IMR-90 (cell line): ENCODE measurements at regions not wholly inside any gene's neighbourhood (a gene's known extent, or its start where the extent isn't known, plus 50 kb on each side); places are given as distances from the start of the nearest gene placed in this dataset.

Experiments used
- ATAC-seq: fragments of 200-7000 bp; cut with Tn5 transposase; 2 replicates; pipeline ENCODE4 v1.9.1; 2020; ENCODE audit warnings: low read depth, mild to moderate bottlenecking, moderate library complexity
- BruUV-seq: library from RNA; stranded (reverse); fragments of 400-500 nt; replicated peaks from 2 replicates; lab custom pipeline; 2021; lab: Mats Ljungman, UMichigan
- CTCF ChIA-PET: fragments of 300-600 bp; formaldehyde crosslinking; extraction: SDS; loops from one replicate; lab custom pipeline; 2021; ENCODE audit warnings: antibody characterized with exemption; lab: Yijun Ruan, JAX
- POLR2A ChIA-PET: fragments of 300-600 bp; sonication (Branson Sonifier 250); formaldehyde crosslinking; loops from one replicate; lab custom pipeline; 2022; ENCODE audit warnings: antibody characterized with exemption; ENCODE audit not compliant: unreplicated experiment; lab: Charles Lee
- DNase-seq: peaks from one replicate; pipeline ENCODE4 v3.0.0; 2013
- H2AFZ ChIP-seq: replicated peaks from 2 replicates; pipeline ENCODE3; 2013; ENCODE audit warnings: low read length, mild to moderate bottlenecking; ENCODE audit not compliant: poor library complexity
- H2AK5ac ChIP-seq: 2 replicates; pipeline ENCODE4 v1.6.1; 2013; ENCODE audit warnings: low read depth, low read length, inconsistent platforms
- H2AK9ac ChIP-seq: replicated peaks from 2 replicates; pipeline ENCODE3; 2013; ENCODE audit warnings: mild to moderate bottlenecking, low read depth, low read length, moderate library complexity; ENCODE audit not compliant: poor library complexity
- H2BK120ac ChIP-seq: 2 replicates; pipeline ENCODE4 v1.6.1; 2013; ENCODE audit warnings: low read depth, low read length, inconsistent platforms
- H2BK15ac ChIP-seq: 3 replicates; pipeline ENCODE4 v1.6.1; 2013; ENCODE audit warnings: low read depth, low read length, inconsistent platforms
- H2BK20ac ChIP-seq: 2 replicates; pipeline ENCODE4 v1.6.1; 2013; ENCODE audit warnings: low read depth, mild to moderate bottlenecking, inconsistent platforms, low read length, moderate library complexity
- H2BK5ac ChIP-seq: 2 replicates; pipeline ENCODE4 v1.6.1; 2013; ENCODE audit warnings: mild to moderate bottlenecking, low read depth, low read length, inconsistent platforms; ENCODE audit not compliant: poor library complexity, severe bottlenecking
- H3K14ac ChIP-seq: replicated peaks from 2 replicates; pipeline ENCODE4 v1.6.1; 2013; ENCODE audit warnings: low read depth, low read length, inconsistent platforms
- H3K18ac ChIP-seq: 2 replicates; pipeline ENCODE4 v1.6.1; 2013; ENCODE audit warnings: low read depth, low read length, control low read depth
- H3K23ac ChIP-seq: 2 replicates; pipeline ENCODE4 v1.6.1; 2013; ENCODE audit warnings: low read depth, low read length, inconsistent platforms
- H3K27ac ChIP-seq: 2 replicates; pipeline ENCODE4 v1.5.1; 2013; ENCODE audit warnings: mild to moderate bottlenecking, control low read depth, low read length; ENCODE audit not compliant: insufficient read depth
- H3K27me3 ChIP-seq: 2 replicates; pipeline ENCODE4 v1.6.1; 2013; ENCODE audit warnings: low read length; ENCODE audit not compliant: control insufficient read depth, insufficient read depth
- H3K36me3 ChIP-seq: 2 replicates; pipeline ENCODE4 v1.6.1; 2013; ENCODE audit warnings: low read length, mixed read lengths; ENCODE audit not compliant: control insufficient read depth, insufficient read depth
- H3K4ac ChIP-seq: 2 replicates; pipeline ENCODE4 v1.6.1; 2013; ENCODE audit warnings: low read depth, low read length, inconsistent platforms
- H3K4me1 ChIP-seq: 2 replicates; pipeline ENCODE4 v1.6.1; 2013; ENCODE audit warnings: low read length, mixed read lengths; ENCODE audit not compliant: control insufficient read depth, insufficient read depth
- H3K4me2 ChIP-seq: 2 replicates; pipeline ENCODE4 v1.6.1; 2013; ENCODE audit warnings: low read depth, mild to moderate bottlenecking, control low read depth, low read length, moderate library complexity
- H3K4me3 ChIP-seq: 2 replicates; pipeline ENCODE4 v1.5.1; 2013; ENCODE audit warnings: low read depth, mild to moderate bottlenecking, control low read depth, low read length, moderate library complexity; ENCODE audit not compliant: insufficient read depth
- H3K56ac ChIP-seq: 2 replicates; pipeline ENCODE4 v1.6.1; 2013; ENCODE audit warnings: low read length, inconsistent platforms; ENCODE audit not compliant: insufficient read depth; ENCODE audit errors: extremely low read depth
- H3K79me1 ChIP-seq, 2 experiments: 2 replicates each; pipeline ENCODE4 v1.6.1; 2013; ENCODE audit warnings: low read length in 2 of 2, inconsistent platforms in 1 of 2, low read depth in 1 of 2
- H3K9ac ChIP-seq: 2 replicates; pipeline ENCODE4 v1.6.1; 2013; ENCODE audit warnings: low read depth, low read length, control low read depth
- H3K9me1 ChIP-seq: 2 replicates; pipeline ENCODE4 v1.6.1; 2013; ENCODE audit warnings: low read length, inconsistent platforms; ENCODE audit not compliant: insufficient read depth
- H3K9me3 ChIP-seq: 2 replicates; pipeline ENCODE4 v1.6.1; 2013; ENCODE audit warnings: low read length; ENCODE audit not compliant: control insufficient read depth, insufficient read depth
- H4K20me1 ChIP-seq: 2 replicates; pipeline ENCODE4 v1.6.1; 2013; ENCODE audit warnings: low read length, inconsistent platforms; ENCODE audit not compliant: insufficient read depth
- H4K5ac ChIP-seq: 2 replicates; pipeline ENCODE4 v1.6.1; 2013; ENCODE audit warnings: mild to moderate bottlenecking, low read depth, low read length, control low read depth
- H4K8ac ChIP-seq, 2 experiments: 2 replicates each; pipeline ENCODE4 v1.6.1; 2013; ENCODE audit warnings: low read depth in 2 of 2, low read length in 2 of 2, control low read depth in 1 of 2, inconsistent platforms in 1 of 2
- H4K91ac ChIP-seq: 2 replicates; pipeline ENCODE4 v1.6.1; 2013; ENCODE audit warnings: low read depth, low read length, inconsistent platforms; ENCODE audit not compliant: insufficient read depth
- BHLHE40 ChIP-seq: fragments of 150-350 bp; IDR thresholded peaks from 2 replicates; pipeline ENCODE4 v1.6.1; 2016; ENCODE audit warnings: mild to moderate bottlenecking, low read depth, low read length
- CEBPB ChIP-seq: IDR thresholded peaks from 2 replicates; pipeline ENCODE4 v1.6.1; 2012; ENCODE audit warnings: low read depth, low read length, improper control_type of control experiment
- CHD1 ChIP-seq: IDR thresholded peaks from 2 replicates; pipeline ENCODE4 v1.6.1; 2012; ENCODE audit warnings: low read depth, low read length, improper control_type of control experiment
- MAZ ChIP-seq: IDR thresholded peaks from 2 replicates; pipeline ENCODE4 v1.6.1; 2012; ENCODE audit warnings: low read depth, mild to moderate bottlenecking, low read length, improper control_type of control experiment, moderate library complexity, borderline replicate concordance
- MXI1 ChIP-seq: IDR thresholded peaks from 2 replicates; pipeline ENCODE4 v1.6.1; 2012; ENCODE audit warnings: low read depth, mild to moderate bottlenecking, low read length, moderate library complexity, borderline replicate concordance
- POLR2A ChIP-seq: IDR thresholded peaks from 2 replicates; pipeline ENCODE4 v1.6.1; 2012; ENCODE audit warnings: mild to moderate bottlenecking, low read depth, low read length
- RFX5 ChIP-seq: IDR thresholded peaks from 2 replicates; pipeline ENCODE4 v1.8.0; 2012; ENCODE audit warnings: low read depth, mild to moderate bottlenecking, low read length, moderate library complexity
- SMC3 ChIP-seq: fragments of 150-350 bp; IDR thresholded peaks from 2 replicates; pipeline ENCODE4 v1.6.1; 2016; ENCODE audit warnings: low read depth, mild to moderate bottlenecking, antibody characterized with exemption, low read length, moderate library complexity
- dilution Hi-C: fragments of 300-500 bp; cut with HindIII; formaldehyde crosslinking; loops from one replicate; pipeline ENCODE4 v1.14.3; 2018; ENCODE audit warnings: low sequenced_read_pairs; ENCODE audit not compliant: unreplicated experiment
- in situ Hi-C: fragments of 300-500 bp; cut with MboI; formaldehyde crosslinking; loops from 3 replicates; pipeline ENCODE4 v1.14.3; 2019; ENCODE audit warnings: low sequenced_read_pairs, inconsistent platforms, mixed read lengths
- intact Hi-C: fragments of 100-400 bp; cut with micrococcal nuclease; formaldehyde crosslinking; loops from 2 replicates; pipeline ENCODE4 v1.10.0; 2022
- TF ChIP-seq, protein P1 (sequence below): fragments of 150-350 bp; IDR thresholded peaks from 2 replicates; pipeline ENCODE4 v1.6.1; 2016; ENCODE audit warnings: low read depth, mild to moderate bottlenecking, low read length, moderate library complexity, borderline replicate concordance

DNA sequence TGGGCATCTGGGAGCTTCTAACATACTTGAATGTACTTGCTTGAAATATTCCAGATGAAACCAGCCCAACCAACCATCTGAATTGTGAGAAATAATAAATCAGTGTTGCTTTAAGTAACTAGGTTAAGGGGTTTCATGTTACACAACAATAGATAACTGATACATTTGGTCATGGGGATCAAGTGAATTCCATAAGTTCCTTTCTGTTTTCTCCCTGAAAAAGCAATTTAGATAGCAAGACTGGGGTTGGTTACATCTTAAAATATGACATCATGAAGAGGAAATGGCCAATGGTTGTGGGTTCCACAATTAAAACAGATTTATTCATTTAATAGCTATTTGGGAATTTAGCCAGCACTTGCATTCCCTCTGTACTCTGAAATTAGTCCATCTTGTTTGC is 559.7 kb downstream of the TLR4 start:
- Histone ChIP-seq H4K8ac (no peak overlapping the region), H3K9me3 (peaks cover 14% of the 10 kb centered on the region), H2AFZ (no peak overlapping the region), H3K56ac (no peak overlapping the region), H2AK5ac (no peak overlapping the region), H3K36me3 (no peaks in the 10 kb centered on the region), H3K4ac (no peak overlapping the region), H3K14ac (no peak overlapping the region), H3K18ac (no peak overlapping the region), H3K4me1 (no peaks in the 10 kb centered on the region), H3K9me1 (no peaks in the 10 kb centered on the region), H4K20me1 (no peaks in the 10 kb centered on the region), H4K91ac (no peak overlapping the region), H4K5ac (no peak overlapping the region), H2BK15ac (no peak overlapping the region), H3K79me1 (no peaks in the 10 kb centered on the region), H3K27ac (no peak overlapping the region), H2AK9ac (no peak overlapping the region), H3K4me3 (no peak overlapping the region), H2BK120ac (no peak overlapping the region), H3K4me2 (no peak overlapping the region), H3K9ac (no peak overlapping the region), H3K27me3 (no peaks in the 10 kb centered on the region), H2BK5ac (no peak overlapping the region), H2BK20ac (no peak overlapping the region), H3K23ac (no peak overlapping the region)
- dilution Hi-C loops (no loop called here), in situ Hi-C loops (no loop called here), intact Hi-C loops (no loop called here)
- ChIA-PET POLR2A (interaction anchor here (0.7 kb wide), 1 partner anchor 8 kb away, joined by 3 read pairs; no protein-coding TSS in a partner anchor), CTCF (no interaction called here)
- DNase-seq (no peak), ATAC-seq (no peak)
- TF ChIP-seq POLR2A = no peak
- no peak for TF ChIP-seq SMC3
- no peak for TF ChIP-seq MXI1
- no peak for TF ChIP-seq CEBPB
- TF ChIP-seq, protein P1, sequence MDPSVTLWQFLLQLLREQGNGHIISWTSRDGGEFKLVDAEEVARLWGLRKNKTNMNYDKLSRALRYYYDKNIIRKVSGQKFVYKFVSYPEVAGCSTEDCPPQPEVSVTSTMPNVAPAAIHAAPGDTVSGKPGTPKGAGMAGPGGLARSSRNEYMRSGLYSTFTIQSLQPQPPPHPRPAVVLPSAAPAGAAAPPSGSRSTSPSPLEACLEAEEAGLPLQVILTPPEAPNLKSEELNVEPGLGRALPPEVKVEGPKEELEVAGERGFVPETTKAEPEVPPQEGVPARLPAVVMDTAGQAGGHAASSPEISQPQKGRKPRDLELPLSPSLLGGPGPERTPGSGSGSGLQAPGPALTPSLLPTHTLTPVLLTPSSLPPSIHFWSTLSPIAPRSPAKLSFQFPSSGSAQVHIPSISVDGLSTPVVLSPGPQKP = no peak
- TF ChIP-seq MAZ = no peak
- no peak for TF ChIP-seq RFX5
- TF ChIP-seq BHLHE40 = no peak
- no peak for TF ChIP-seq CHD1
- BruUV-seq = no TSS peak
